ENCODE measurements at regions not wholly inside any gene's neighbourhood (a gene's known extent, or its start where the extent isn't known, plus 50 kb on each side); places are given as distances from the start of the nearest gene placed in this dataset.
"Not testable (repeated sequence)": the region's sequence is repeated elsewhere in the genome, so short reads cannot be mapped to it uniquely, and the experiment has no call there.

- H4K91ac ChIP-seq (replicated peaks; ENCODE audit: insufficient read length, low read length); H4K20me1 ChIP-seq (replicated peaks in 1 of 2; ENCODE audit: control insufficient read depth in 1 of 2, insufficient read depth in 2 of 2, low read length in 2 of 2); H3K27me3 ChIP-seq (replicated peaks in 1 of 4; ENCODE audit: control insufficient read depth in 3 of 4, extremely low read depth in 1 of 4, insufficient read depth in 3 of 4, low read length in 3 of 4); H2BK120ac ChIP-seq (replicated peaks; ENCODE audit: low read depth, low read length); H4K8ac ChIP-seq (ENCODE audit: extremely low read depth, insufficient read depth, low read length); H3K36me3 ChIP-seq (ENCODE audit: control insufficient read depth in 2 of 4, insufficient read depth in 4 of 4, low read length in 3 of 4); H2BK5ac ChIP-seq (ENCODE audit: low read depth, low read length); H2AFZ ChIP-seq (ENCODE audit: low read length); H3K23me2 ChIP-seq (ENCODE audit: low read depth, low read length); H3K23ac ChIP-seq (ENCODE audit: insufficient read length); H3K4ac ChIP-seq (replicated peaks; ENCODE audit: insufficient read length, low read depth, low read length); H2BK15ac ChIP-seq (ENCODE audit: low read length); H3K14ac ChIP-seq (ENCODE audit: insufficient read length); H3K27ac ChIP-seq (ENCODE audit: low read depth, low read length); H3K9ac ChIP-seq (replicated peaks in 1 of 4; ENCODE audit: extremely low read depth in 1 of 4, low read depth in 3 of 4, low read length in 3 of 4); H3K79me2 ChIP-seq (ENCODE audit: control insufficient read depth in 1 of 2, insufficient read depth in 2 of 2, low read length in 2 of 2); H3K4me2 ChIP-seq (ENCODE audit: insufficient read depth in 1 of 2, low read depth in 2 of 2, low read length in 2 of 2); H3K4me1 ChIP-seq (replicated peaks in 1 of 4; ENCODE audit: control insufficient read depth in 3 of 4, insufficient read depth in 4 of 4, low read length in 3 of 4); H2AK5ac ChIP-seq (ENCODE audit: low read depth, low read length); H3K18ac ChIP-seq (ENCODE audit: extremely low read depth, low read length); H4K5ac ChIP-seq (ENCODE audit: insufficient read length, low read depth, low read length); H2BK20ac ChIP-seq (ENCODE audit: low read length); H3K9me3 ChIP-seq (ENCODE audit: insufficient read depth in 2 of 2, low read depth in 1 of 2, low read length in 1 of 2); H3K4me3 ChIP-seq (ENCODE audit: extremely low read depth in 1 of 4, insufficient read depth in 2 of 4, low read depth in 3 of 4, low read length in 4 of 4); DNase-seq (ENCODE audit: low read depth in 1 of 2, low spot score in 2 of 2); H2BK12ac ChIP-seq (ENCODE audit: low read depth, low read length); H3K56ac ChIP-seq (replicated peaks; ENCODE audit: insufficient read length, low read depth, low read length); H3K79me1 ChIP-seq (ENCODE audit: low read depth, low read length): not testable (repeated sequence)
- peak; percentile 17; the same call in 1 of the 2 replicates for TF ChIP-seq USF2 (IDR thresholded peaks at IDR 0.05; ENCODE audit: low read length)
- WGBS, 2 experiments (ENCODE audit: extremely low coverage in 1 of 2, insufficient coverage in 1 of 2, insufficient read length in 1 of 2, insufficient replicate concordance in 2 of 2, low coverage in 1 of 2, low lambda C conversion rate in 2 of 2, missing lambda C conversion rate in 1 of 2): 93% methylated on average over 4 of the region's 4 CpGs; no CpG with 5 or more reads in 1 of the 2 experiments
- FAIRE-seq: peak; percentile 39
- ChIA-PET CTCF (ENCODE audit: partially characterized antibody) (interaction anchor here (0.8 to 7.5 kb wide), 9 partner anchors 9 to 1035 kb away, joined by 3 to 89 read pairs (median 4); no protein-coding TSS in a partner anchor), POLR2A (ENCODE audit: partially characterized antibody) (interaction anchor here (1.0 kb wide), 1 partner anchor 22 kb away, joined by 4 read pairs; no protein-coding TSS in a partner anchor)
These were observed 100.6 kb upstream of the TMEM132D start for GRCh38 chr12:130004310-130004877.

All from H1 (cell line).